DND-41 (cell line): ENCODE measurements at regions not wholly inside any gene's neighbourhood (a gene's known extent, or its start where the extent isn't known, plus 50 kb on each side); places are given as distances from the start of the nearest gene placed in this dataset.
"Not testable (repeated sequence)": the region's sequence is repeated elsewhere in the genome, so short reads cannot be mapped to it uniquely, and the experiment has no call there.

ENCODE experiments used
- CTCF ChIP-seq: IDR thresholded peaks from 2 replicates; pipeline ENCODE4 v1.5.1; 2012; ENCODE audit warnings: borderline replicate concordance, low read length, moderate library complexity, mild to moderate bottlenecking; ENCODE audit not compliant: poor library complexity, severe bottlenecking; ENCODE audit errors: extremely low read depth
- EZH2 ChIP-seq: IDR thresholded peaks from 3 replicates; pipeline ENCODE4 v1.6.1; 2012; ENCODE audit warnings: borderline replicate concordance, low read depth, mild to moderate bottlenecking, moderate library complexity, low read length, inconsistent platforms; ENCODE audit not compliant: severe bottlenecking

- TF ChIP-seq CTCF, EZH2: not testable (repeated sequence)
Observed at GRCh38 chr1:149665033-149665432, 81.4 kb downstream of the PPIAL4C start.
